NCI-H1417 (cell line): ENCODE measurements at regions not wholly inside any gene's neighbourhood (a gene's known extent, or its start where the extent isn't known, plus 50 kb on each side); places are given as distances from the start of the nearest gene placed in this dataset.
A peak's percentile ranks its signal among the peaks of the same experiment; 100 is the strongest.

Source experiments
- DNase-seq, 3 experiments: peaks; one replicate each; lab custom pipeline; 2025; lab: John Stamatoyannopoulos, UW

GRCh38 chr1:8267307-8267706 lies 50.6 kb upstream of the SLC45A1 start:
- DNase-seq: no peak

- no peak for DNase-seq
Measured at GRCh38 chr1:8266436-8267165, 51.3 kb upstream of the SLC45A1 start.

GRCh38 chr1:8263791-8264190 lies 54.1 kb upstream of the SLC45A1 start:
- DNase-seq: no peak

GRCh38 chr1:8261398-8261762 lies 56.5 kb upstream of the SLC45A1 start:
- DNase-seq: no peak

- peak in 2 of 3 experiments; percentile 21 to 60 for DNase-seq
Measured at GRCh38 chr1:8259498-8260290, 58.2 kb upstream of the SLC45A1 start.

GRCh38 chr1:8257621-8258020 lies 60.3 kb upstream of the SLC45A1 start:
- DNase-seq: no peak

GRCh38 chr1:8256321-8256720 lies 61.6 kb upstream of the SLC45A1 start:
- DNase-seq: no peak

- no peak for DNase-seq
Measured at GRCh38 chr1:8255712-8256111, 62.2 kb upstream of the SLC45A1 start.

- DNase-seq: no peak
Measured at GRCh38 chr1:8252266-8252951, 65.5 kb upstream of the SLC45A1 start.

- DNase-seq: no peak
Measured at GRCh38 chr1:8251635-8252034, 66.3 kb upstream of the SLC45A1 start.

- DNase-seq: no peak
Measured at GRCh38 chr1:8249838-8250237, 68.1 kb upstream of the SLC45A1 start.

- no peak for DNase-seq
Measured at GRCh38 chr1:8247811-8248436, 70.0 kb upstream of the SLC45A1 start.

GRCh38 chr1:8244304-8244703 lies 73.6 kb upstream of the SLC45A1 start:
- DNase-seq: no peak

- DNase-seq: no peak
Measured at GRCh38 chr1:8242498-8242897, 75.4 kb upstream of the SLC45A1 start.

GRCh38 chr1:8241417-8242014 lies 76.4 kb upstream of the SLC45A1 start:
- DNase-seq: no peak

- peak in 1 of 3 experiments; percentile 5 for DNase-seq
Measured at GRCh38 chr1:8239306-8240023, 78.4 kb upstream of the SLC45A1 start.

GRCh38 chr1:8239039-8239305 lies 78.9 kb upstream of the SLC45A1 start:
- peak in 1 of 3 experiments; percentile 27 for DNase-seq

GRCh38 chr1:8238141-8239038 lies 79.5 kb upstream of the SLC45A1 start:
- DNase-seq: peak in 2 of 3 experiments; percentile 15 to 34

GRCh38 chr1:8232036-8232757 lies 85.7 kb upstream of the SLC45A1 start:
- no peak for DNase-seq

- no peak for DNase-seq
Measured at GRCh38 chr1:8230292-8230621, 87.7 kb upstream of the SLC45A1 start.
